Natural killer cell (primary cell): ENCODE measurements at regions not wholly inside any gene's neighbourhood (a gene's known extent, or its start where the extent isn't known, plus 50 kb on each side); places are given as distances from the start of the nearest gene placed in this dataset.

Experiments used
- ATAC-seq, 3 donors: fragments of 150-1000 bp in 2 of 3; fragments of 200-7000 bp in 1 of 3; cut with Tn5 transposase; 1 replicate in 1 of 3; 2 replicates in 2 of 3; pipeline ENCODE4 v1.10.0; 2021; ENCODE audit warnings: mild to moderate bottlenecking in 2 of 3, moderate library complexity in 2 of 3
- DNase-seq, 2 donors: peaks; one replicate each; pipeline versions ENCODE4 v3.0.0 to v3.0.0-alpha.2; 2013 to 2021; ENCODE audit warnings: mixed read lengths in 1 of 2
- H3K27ac ChIP-seq: one replicate; pipeline ENCODE4 v1.5.1; 2013; ENCODE audit warnings: mild to moderate bottlenecking, low read length
- H3K27me3 ChIP-seq: one replicate; pipeline ENCODE4 v1.6.1; 2013; ENCODE audit warnings: low read length; ENCODE audit not compliant: control insufficient read depth, insufficient read depth
- H3K36me3 ChIP-seq: one replicate; pipeline ENCODE4 v1.6.1; 2013; ENCODE audit warnings: low read length; ENCODE audit not compliant: control insufficient read depth, insufficient read depth
- H3K4me1 ChIP-seq: one replicate; pipeline ENCODE4 v1.6.1; 2013; ENCODE audit warnings: low read length; ENCODE audit not compliant: control insufficient read depth, insufficient read depth
- H3K4me3 ChIP-seq: one replicate; pipeline ENCODE4 v1.5.1; 2013; ENCODE audit warnings: low read length
- H3K9me3 ChIP-seq: one replicate; pipeline ENCODE4 v1.6.1; 2013; ENCODE audit warnings: low read length; ENCODE audit not compliant: control insufficient read depth, insufficient read depth
- H3K27ac Mint-ChIP-seq, 2 donors: one replicate each; pipeline ENCODE4 v1.8.0; 2022; ENCODE audit warnings: mild to moderate bottlenecking in 2 of 2, mixed read lengths in 2 of 2, moderate library complexity in 1 of 2
- H3K27me3 Mint-ChIP-seq, 2 donors: one replicate each; pipeline ENCODE4 v1.8.0; 2022; ENCODE audit warnings: low read depth in 2 of 2, mixed read lengths in 2 of 2
- H3K36me3 Mint-ChIP-seq: one replicate; pipeline ENCODE4 v1.8.0; 2022; ENCODE audit warnings: mixed read lengths
- H3K4me1 Mint-ChIP-seq, 2 donors: one replicate each; pipeline ENCODE4 v1.8.0; 2022; ENCODE audit warnings: mixed read lengths in 2 of 2
- H3K4me3 Mint-ChIP-seq: one replicate; pipeline ENCODE4 v1.8.0; 2022; ENCODE audit warnings: mild to moderate bottlenecking, moderate library complexity, mixed read lengths
- H3K9me3 Mint-ChIP-seq, 2 donors: one replicate each; pipeline ENCODE4 v1.8.0; 2022; ENCODE audit warnings: mixed read lengths in 2 of 2
- WGBS: methylation state at CpG from one replicate; pipeline ENCODE4 v1.1.7; 2013; ENCODE audit warnings: missing lambda C conversion rate; ENCODE audit not compliant: insufficient coverage; 5-methylcytosine and 5-hydroxymethylcytosine counted together
- intact Hi-C: fragments of 100-400 bp; cut with micrococcal nuclease; formaldehyde crosslinking; loops from one replicate; pipeline ENCODE4 v1.14.2; 2022
- TF ChIP-seq, protein P1 (sequence below): fragments of 200-600 bp; IDR thresholded peaks from one replicate; pipeline ENCODE4 v1.8.0; 2022; ENCODE audit warnings: antibody characterized with exemption

DNA sequence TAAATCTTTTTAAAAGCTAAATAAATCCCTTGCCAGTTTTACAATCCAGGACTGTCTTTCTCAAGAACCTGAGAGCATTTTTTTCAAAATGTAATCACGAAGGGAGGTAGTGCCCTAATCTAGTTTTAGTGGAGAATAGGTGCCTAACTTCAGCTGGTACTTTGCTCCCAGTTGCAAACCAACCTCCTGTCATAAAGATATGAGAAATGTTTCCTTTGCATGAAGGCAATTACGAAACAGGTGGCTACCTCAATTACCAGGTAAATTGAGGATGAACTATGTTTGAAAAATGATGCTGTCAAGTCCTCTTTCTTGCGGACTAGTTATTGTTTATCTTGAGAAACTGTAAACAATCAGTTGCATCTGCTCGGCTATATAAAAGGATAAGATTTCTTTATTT is 437.9 kb downstream of the DAD1 start:
- H3K27ac ChIP-seq, result no peak overlapping the region
- ATAC-seq, result no peak
- no peak overlapping the region for H3K27ac Mint-ChIP-seq
- peaks cover 25 to 60% of the 10 kb centered on the region in 2 donors for H3K27me3 Mint-ChIP-seq
- intact Hi-C loops, result no loop called here
- H3K4me3 ChIP-seq, result no peak overlapping the region
- 81% methylated on average over 3 of the region's 4 CpGs for WGBS
- H3K27me3 ChIP-seq, result peaks cover 3% of the 10 kb centered on the region
- H3K9me3 Mint-ChIP-seq, result no peaks in the 10 kb centered on the region
- no peak overlapping the region for H3K4me3 Mint-ChIP-seq
- TF ChIP-seq, protein P1, sequence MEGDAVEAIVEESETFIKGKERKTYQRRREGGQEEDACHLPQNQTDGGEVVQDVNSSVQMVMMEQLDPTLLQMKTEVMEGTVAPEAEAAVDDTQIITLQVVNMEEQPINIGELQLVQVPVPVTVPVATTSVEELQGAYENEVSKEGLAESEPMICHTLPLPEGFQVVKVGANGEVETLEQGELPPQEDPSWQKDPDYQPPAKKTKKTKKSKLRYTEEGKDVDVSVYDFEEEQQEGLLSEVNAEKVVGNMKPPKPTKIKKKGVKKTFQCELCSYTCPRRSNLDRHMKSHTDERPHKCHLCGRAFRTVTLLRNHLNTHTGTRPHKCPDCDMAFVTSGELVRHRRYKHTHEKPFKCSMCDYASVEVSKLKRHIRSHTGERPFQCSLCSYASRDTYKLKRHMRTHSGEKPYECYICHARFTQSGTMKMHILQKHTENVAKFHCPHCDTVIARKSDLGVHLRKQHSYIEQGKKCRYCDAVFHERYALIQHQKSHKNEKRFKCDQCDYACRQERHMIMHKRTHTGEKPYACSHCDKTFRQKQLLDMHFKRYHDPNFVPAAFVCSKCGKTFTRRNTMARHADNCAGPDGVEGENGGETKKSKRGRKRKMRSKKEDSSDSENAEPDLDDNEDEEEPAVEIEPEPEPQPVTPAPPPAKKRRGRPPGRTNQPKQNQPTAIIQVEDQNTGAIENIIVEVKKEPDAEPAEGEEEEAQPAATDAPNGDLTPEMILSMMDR, result no peak
- peaks cover 0 to 7% of the 10 kb centered on the region in 2 donors for H3K4me1 Mint-ChIP-seq
- H3K4me1 ChIP-seq, result no peaks in the 10 kb centered on the region
- H3K36me3 ChIP-seq, result no peaks in the 10 kb centered on the region
- H3K9me3 ChIP-seq, result no peaks in the 10 kb centered on the region
- no peak for DNase-seq
- no peaks in the 10 kb centered on the region for H3K36me3 Mint-ChIP-seq

DNA sequence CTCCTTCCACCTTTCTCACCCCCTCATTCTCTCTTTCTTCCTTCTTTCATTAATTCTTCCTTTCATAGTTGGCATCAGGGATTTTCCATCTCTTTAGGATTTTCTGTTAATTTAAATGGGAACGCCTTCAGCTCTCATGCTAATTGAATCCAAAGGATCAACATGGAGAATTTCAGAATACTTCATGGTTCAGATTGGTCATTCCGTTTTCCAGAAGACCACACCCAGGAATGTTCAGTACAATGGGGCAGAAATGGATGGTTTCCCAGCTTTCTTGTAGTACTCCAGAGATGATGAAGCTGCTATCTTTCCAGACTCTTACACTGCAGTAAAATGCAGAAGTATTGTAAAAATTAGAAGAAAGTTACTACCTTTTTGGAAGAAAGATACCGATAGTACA is 440.0 kb downstream of the DAD1 start:
- ATAC-seq (no peak), DNase-seq (no peak)
- H3K4me3 ChIP-seq, result no peak overlapping the region
- no peaks in the 10 kb centered on the region for H3K36me3 Mint-ChIP-seq
- H3K9me3 ChIP-seq, result no peaks in the 10 kb centered on the region
- TF ChIP-seq, protein P1, result no peak
- peaks cover 3% of the 10 kb centered on the region for H3K27me3 ChIP-seq
- H3K27ac ChIP-seq, result no peak overlapping the region
- no peaks in the 10 kb centered on the region for H3K4me1 ChIP-seq
- H3K4me3 Mint-ChIP-seq, result no peak overlapping the region
- H3K27me3 Mint-ChIP-seq, result peaks cover 32 to 54% of the 10 kb centered on the region in 2 donors
- H3K36me3 ChIP-seq, result no peaks in the 10 kb centered on the region
- no peaks in the 10 kb centered on the region for H3K9me3 Mint-ChIP-seq
- 98% methylated on average over 3 of the region's 3 CpGs for WGBS
- intact Hi-C loops, result no loop called here
- H3K27ac Mint-ChIP-seq, result no peak overlapping the region
- peaks cover 0 to 7% of the 10 kb centered on the region in 2 donors for H3K4me1 Mint-ChIP-seq

DNA sequence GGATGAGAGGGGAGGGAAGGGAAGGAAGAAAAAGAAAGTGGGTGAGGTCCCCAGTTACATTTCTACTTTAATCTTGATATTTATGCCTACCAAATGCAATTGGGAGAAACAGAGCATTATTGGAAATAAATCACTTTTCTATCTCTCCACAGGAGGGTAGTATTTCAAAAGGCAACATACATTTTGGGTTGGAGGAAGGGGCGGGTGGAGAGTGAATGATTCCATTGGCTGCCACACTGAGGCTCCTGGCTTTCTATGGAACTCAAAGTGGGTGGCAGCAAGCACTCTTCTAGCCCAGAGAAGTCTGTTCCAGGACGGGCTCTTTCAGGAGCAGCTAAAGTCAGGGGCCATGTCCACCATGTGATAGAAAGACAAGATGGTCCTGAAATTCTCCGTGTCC is 441.3 kb downstream of the DAD1 start:
- Mint-ChIP-seq H3K9me3 (no peaks in the 10 kb centered on the region), H3K4me1 (peaks cover 0 to 3% of the 10 kb centered on the region in 2 donors), H3K27ac (no peak overlapping the region), H3K36me3 (no peaks in the 10 kb centered on the region), H3K4me3 (no peak overlapping the region), H3K27me3 (peaks cover 30 to 42% of the 10 kb centered on the region in 2 donors)
- ATAC-seq (no peak), DNase-seq (peak in 1 of 2 donors; percentile 28)
- no peaks in the 10 kb centered on the region for H3K9me3 ChIP-seq
- H3K4me3 ChIP-seq, result no peak overlapping the region
- no peaks in the 10 kb centered on the region for H3K4me1 ChIP-seq
- intact Hi-C loops, result no loop called here
- 85% methylated on average over 3 of the region's 3 CpGs for WGBS
- TF ChIP-seq, protein P1, result no peak
- H3K27me3 ChIP-seq, result peaks cover 3% of the 10 kb centered on the region
- no peaks in the 10 kb centered on the region for H3K36me3 ChIP-seq
- H3K27ac ChIP-seq, result no peak overlapping the region

DNA sequence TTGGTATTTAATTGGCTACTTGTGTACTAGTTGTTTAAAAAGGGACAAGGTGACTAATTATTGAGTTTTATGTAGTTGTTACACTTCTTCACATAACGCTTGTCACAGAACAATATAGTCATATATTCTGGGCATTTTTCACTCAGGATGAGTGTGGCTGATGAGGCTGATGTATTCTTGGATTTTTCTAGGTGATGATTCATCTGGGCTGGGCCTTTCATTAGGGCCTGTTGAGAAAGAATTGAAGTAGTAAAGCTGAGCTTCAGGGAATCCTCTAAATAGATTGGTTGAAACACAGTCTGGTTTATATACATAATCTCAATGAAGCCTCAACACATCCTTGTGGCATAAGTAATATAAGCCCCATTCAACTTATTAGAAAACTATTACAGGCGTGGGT is 445.7 kb downstream of the DAD1 start:
- TF ChIP-seq, protein P1, result no peak
- no peak overlapping the region for H3K27ac Mint-ChIP-seq
- 80% methylated on average over 1 of the region's 2 CpGs for WGBS
- no peaks in the 10 kb centered on the region for H3K9me3 ChIP-seq
- H3K27me3 ChIP-seq, result peaks cover 4% of the 10 kb centered on the region
- H3K36me3 ChIP-seq, result no peaks in the 10 kb centered on the region
- DNase-seq (no peak), ATAC-seq (no peak)
- H3K27me3 Mint-ChIP-seq, result peaks cover 37 to 39% of the 10 kb centered on the region in 2 donors
- H3K4me3 ChIP-seq, result no peak overlapping the region
- H3K4me1 ChIP-seq, result no peaks in the 10 kb centered on the region
- no peak overlapping the region for H3K4me3 Mint-ChIP-seq
- no peaks in the 10 kb centered on the region for H3K36me3 Mint-ChIP-seq
- intact Hi-C loops, result no loop called here
- no peaks in the 10 kb centered on the region for H3K4me1 Mint-ChIP-seq
- no peaks in the 10 kb centered on the region for H3K9me3 Mint-ChIP-seq
- no peak overlapping the region for H3K27ac ChIP-seq
